ENCODE measurements at regions not wholly inside any gene's neighbourhood (a gene's known extent, or its start where the extent isn't known, plus 50 kb on each side); places are given as distances from the start of the nearest gene placed in this dataset.

DNA sequence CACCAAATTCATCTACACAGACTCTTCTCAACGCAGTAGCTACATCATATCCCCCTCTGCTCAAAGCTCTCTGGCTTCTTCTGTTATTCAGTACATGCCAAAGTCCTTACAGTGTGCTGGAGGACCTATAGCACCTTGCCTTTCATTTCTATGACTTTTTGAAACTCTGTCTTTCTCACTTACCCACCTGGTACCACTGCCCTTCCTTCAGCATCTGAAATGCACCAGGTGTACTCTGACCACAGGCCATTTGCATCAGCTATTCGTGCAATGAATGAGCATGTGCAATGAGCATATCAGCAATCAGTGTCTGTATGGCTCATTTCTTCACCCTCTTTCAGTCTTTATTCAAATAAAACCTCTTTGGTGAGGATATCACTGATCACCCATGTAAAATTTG lies 399.9 kb downstream of the RAB28 start:
- TF ChIP-seq, protein P1, sequence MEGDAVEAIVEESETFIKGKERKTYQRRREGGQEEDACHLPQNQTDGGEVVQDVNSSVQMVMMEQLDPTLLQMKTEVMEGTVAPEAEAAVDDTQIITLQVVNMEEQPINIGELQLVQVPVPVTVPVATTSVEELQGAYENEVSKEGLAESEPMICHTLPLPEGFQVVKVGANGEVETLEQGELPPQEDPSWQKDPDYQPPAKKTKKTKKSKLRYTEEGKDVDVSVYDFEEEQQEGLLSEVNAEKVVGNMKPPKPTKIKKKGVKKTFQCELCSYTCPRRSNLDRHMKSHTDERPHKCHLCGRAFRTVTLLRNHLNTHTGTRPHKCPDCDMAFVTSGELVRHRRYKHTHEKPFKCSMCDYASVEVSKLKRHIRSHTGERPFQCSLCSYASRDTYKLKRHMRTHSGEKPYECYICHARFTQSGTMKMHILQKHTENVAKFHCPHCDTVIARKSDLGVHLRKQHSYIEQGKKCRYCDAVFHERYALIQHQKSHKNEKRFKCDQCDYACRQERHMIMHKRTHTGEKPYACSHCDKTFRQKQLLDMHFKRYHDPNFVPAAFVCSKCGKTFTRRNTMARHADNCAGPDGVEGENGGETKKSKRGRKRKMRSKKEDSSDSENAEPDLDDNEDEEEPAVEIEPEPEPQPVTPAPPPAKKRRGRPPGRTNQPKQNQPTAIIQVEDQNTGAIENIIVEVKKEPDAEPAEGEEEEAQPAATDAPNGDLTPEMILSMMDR (IDR thresholded peaks at IDR 0.05), result no peak
- TF ChIP-seq POLR2AphosphoS5 (IDR thresholded peaks at IDR 0.05), result no peak
